PC-3 (cell line): ENCODE measurements at regions not wholly inside any gene's neighbourhood (a gene's known extent, or its start where the extent isn't known, plus 50 kb on each side); places are given as distances from the start of the nearest gene placed in this dataset.

Experiments used
- ATAC-seq: fragments of 200-7000 bp; cut with Tn5 transposase; 2 replicates; pipeline ENCODE4 v1.9.1; 2020; ENCODE audit warnings: mild to moderate bottlenecking, moderate library complexity
- BruUV-seq: library from RNA; stranded (reverse); fragments of 400-500 nt; replicated peaks from 2 replicates; lab custom pipeline; 2021; lab: Mats Ljungman, UMichigan
- CTCF ChIA-PET: fragments of 300-600 bp; sonication (Branson Sonifier 250); formaldehyde crosslinking; loops from one replicate; lab custom pipeline; 2022; ENCODE audit warnings: antibody characterized with exemption; lab: Charles Lee
- POLR2A ChIA-PET: fragments of 300-600 bp; sonication (Branson Sonifier 250); formaldehyde crosslinking; loops from one replicate; lab custom pipeline; 2022; ENCODE audit warnings: antibody characterized with exemption; ENCODE audit not compliant: unreplicated experiment; lab: Charles Lee
- DNase-seq: peaks from one replicate; pipeline ENCODE4 v3.0.0-alpha.2; 2015
- H2AFZ ChIP-seq: fragments of 300-600 bp; sonication (generic); 2 replicates; pipeline ENCODE4 v1.6.0; 2016; ENCODE audit warnings: antibody characterized with exemption, low read length
- H3F3A ChIP-seq: fragments of 300-600 bp; sonication (generic); one replicate; pipeline ENCODE4 v1.6.0; 2017; ENCODE audit warnings: antibody characterized with exemption, low read length, control low read depth, mild to moderate bottlenecking; ENCODE audit not compliant: unreplicated experiment
- H3K27ac ChIP-seq: fragments of 300-600 bp; sonication (generic); 2 replicates; pipeline ENCODE4 v1.5.1; 2016; ENCODE audit warnings: mild to moderate bottlenecking, low read length
- H3K27me3 ChIP-seq: fragments of 300-600 bp; sonication (generic); 2 replicates; pipeline ENCODE4 v1.6.1; 2016; ENCODE audit warnings: low read length, mixed read lengths
- H3K36me3 ChIP-seq: fragments of 300-600 bp; sonication (generic); 2 replicates; pipeline ENCODE4 v1.6.1; 2016; ENCODE audit warnings: low read depth, mixed run types, low read length, mixed read lengths
- H3K4me1 ChIP-seq: fragments of 300-600 bp; sonication (generic); 2 replicates; pipeline ENCODE4 v1.5.1; 2016; ENCODE audit warnings: low read length; ENCODE audit not compliant: insufficient read depth
- H3K4me2 ChIP-seq: fragments of 300-600 bp; sonication (generic); 2 replicates; pipeline ENCODE4 v1.6.0; 2016; ENCODE audit warnings: low read length
- H3K4me3 ChIP-seq: fragments of 300-600 bp; sonication (generic); 2 replicates; pipeline ENCODE4 v1.5.1; 2016; ENCODE audit warnings: mild to moderate bottlenecking, low read length, mixed read lengths
- H3K79me2 ChIP-seq: fragments of 300-600 bp; sonication (generic); 2 replicates; pipeline ENCODE4 v1.6.1; 2017; ENCODE audit warnings: low read length, mixed read lengths
- H3K9ac ChIP-seq: fragments of 300-600 bp; sonication (generic); 2 replicates; pipeline ENCODE4 v1.6.0; 2016; ENCODE audit warnings: mild to moderate bottlenecking, low read length
- H3K9me2 ChIP-seq: fragments of 300-600 bp; sonication (generic); replicated peaks from 2 replicates; pipeline ENCODE4 v1.6.1; 2016; ENCODE audit warnings: mixed run types, low read length, mixed read lengths
- H3K9me3 ChIP-seq: fragments of 300-600 bp; sonication (generic); 2 replicates; pipeline ENCODE4 v1.6.1; 2016; ENCODE audit warnings: low read length, mixed read lengths
- H4K20me1 ChIP-seq: fragments of 300-600 bp; sonication (generic); 2 replicates; pipeline ENCODE4 v1.6.1; 2016; ENCODE audit warnings: low read length, mixed read lengths
- EZH2 ChIP-seq: fragments of 300-600 bp; sonication (generic); IDR thresholded peaks from one replicate; pipeline ENCODE4 v1.6.1; 2017; ENCODE audit warnings: antibody characterized with exemption, mild to moderate bottlenecking, low read length; ENCODE audit not compliant: unreplicated experiment
- EZH2phosphoT487 ChIP-seq: fragments of 300-600 bp; sonication (generic); IDR thresholded peaks from 2 replicates; pipeline ENCODE4 v1.6.1; 2018; ENCODE audit warnings: mild to moderate bottlenecking, antibody characterized with exemption, low read length, borderline replicate concordance
- intact Hi-C: fragments of 100-400 bp; cut with micrococcal nuclease; formaldehyde crosslinking; loops from 2 replicates; pipeline ENCODE4 v1.9.0; 2023
- TF ChIP-seq, protein P1 (sequence below): fragments of 300-600 bp; sonication (generic); conservative IDR thresholded peaks from 2 replicates; pipeline ENCODE4 v1.5.1; 2017; ENCODE audit warnings: antibody characterized with exemption, low read depth, mild to moderate bottlenecking, low read length

DNA sequence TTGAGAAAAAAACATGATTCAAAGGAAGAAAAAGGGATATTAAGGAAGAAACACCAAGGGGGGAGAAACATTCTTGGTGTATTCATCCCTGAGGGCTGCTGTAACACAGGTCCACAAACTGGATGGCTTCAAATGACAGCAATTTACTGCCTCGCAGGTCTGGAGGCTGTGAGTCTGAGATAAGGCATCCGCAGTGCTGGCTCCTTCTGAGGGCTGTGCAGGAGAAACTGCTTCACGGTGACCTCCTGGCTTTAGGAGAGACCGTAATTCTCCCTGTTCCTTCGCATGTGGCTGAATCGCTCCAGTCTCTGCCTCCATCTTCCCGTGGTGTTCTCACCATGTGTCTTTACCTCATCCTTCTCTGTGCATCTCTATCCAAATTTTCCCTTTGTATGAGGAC, 490.7 kb downstream of the EIPR1 start:
- ChIA-PET CTCF (no interaction called here), POLR2A (no interaction called here)
- Histone ChIP-seq H4K20me1 (no peaks in the 10 kb centered on the region), H3K36me3 (no peaks in the 10 kb centered on the region), H3K27ac (no peak overlapping the region), H3K4me1 (no peaks in the 10 kb centered on the region), H3K9ac (no peak overlapping the region), H2AFZ (no peak overlapping the region), H3K79me2 (no peaks in the 10 kb centered on the region), H3K9me2 (no peaks in the 10 kb centered on the region), H3F3A (no peaks in the 10 kb centered on the region), H3K9me3 (no peaks in the 10 kb centered on the region), H3K4me2 (no peak overlapping the region), H3K27me3 (peaks cover 47% of the 10 kb centered on the region), H3K4me3 (no peak overlapping the region)
- intact Hi-C loops, result no loop called here
- TF ChIP-seq, protein P1, sequence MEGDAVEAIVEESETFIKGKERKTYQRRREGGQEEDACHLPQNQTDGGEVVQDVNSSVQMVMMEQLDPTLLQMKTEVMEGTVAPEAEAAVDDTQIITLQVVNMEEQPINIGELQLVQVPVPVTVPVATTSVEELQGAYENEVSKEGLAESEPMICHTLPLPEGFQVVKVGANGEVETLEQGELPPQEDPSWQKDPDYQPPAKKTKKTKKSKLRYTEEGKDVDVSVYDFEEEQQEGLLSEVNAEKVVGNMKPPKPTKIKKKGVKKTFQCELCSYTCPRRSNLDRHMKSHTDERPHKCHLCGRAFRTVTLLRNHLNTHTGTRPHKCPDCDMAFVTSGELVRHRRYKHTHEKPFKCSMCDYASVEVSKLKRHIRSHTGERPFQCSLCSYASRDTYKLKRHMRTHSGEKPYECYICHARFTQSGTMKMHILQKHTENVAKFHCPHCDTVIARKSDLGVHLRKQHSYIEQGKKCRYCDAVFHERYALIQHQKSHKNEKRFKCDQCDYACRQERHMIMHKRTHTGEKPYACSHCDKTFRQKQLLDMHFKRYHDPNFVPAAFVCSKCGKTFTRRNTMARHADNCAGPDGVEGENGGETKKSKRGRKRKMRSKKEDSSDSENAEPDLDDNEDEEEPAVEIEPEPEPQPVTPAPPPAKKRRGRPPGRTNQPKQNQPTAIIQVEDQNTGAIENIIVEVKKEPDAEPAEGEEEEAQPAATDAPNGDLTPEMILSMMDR, result no peak
- TF ChIP-seq EZH2, result no peak
- no peak for TF ChIP-seq EZH2phosphoT487
- no peak for DNase-seq
- no peak for ATAC-seq
- BruUV-seq, result no TSS peak

DNA sequence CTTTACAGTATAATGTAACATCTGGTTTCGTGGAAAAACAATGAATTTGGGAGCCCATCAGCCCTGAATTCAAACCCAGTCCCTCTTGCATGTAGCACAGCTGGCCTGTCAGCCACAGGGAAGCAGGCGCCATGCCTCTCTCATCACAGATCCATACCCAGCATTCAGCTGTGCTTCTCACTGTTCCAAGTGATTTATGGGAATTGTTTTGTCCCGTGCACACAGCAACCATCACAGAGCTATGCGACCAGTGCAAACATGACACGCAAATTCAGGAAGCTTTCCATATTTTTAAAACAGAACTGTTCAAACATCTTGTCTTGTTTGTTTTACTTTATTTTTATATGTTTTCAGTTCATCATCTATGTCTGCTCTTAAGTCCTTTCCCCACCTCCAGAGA, 496.1 kb downstream of the EIPR1 start:
- Histone ChIP-seq H3F3A (no peaks in the 10 kb centered on the region), H3K27ac (no peak overlapping the region), H3K4me1 (no peaks in the 10 kb centered on the region), H4K20me1 (no peaks in the 10 kb centered on the region), H3K79me2 (no peaks in the 10 kb centered on the region), H3K9me2 (no peaks in the 10 kb centered on the region), H3K36me3 (no peaks in the 10 kb centered on the region), H3K27me3 (peaks cover 37% of the 10 kb centered on the region), H3K9ac (no peak overlapping the region), H3K4me3 (no peak overlapping the region), H3K4me2 (no peak overlapping the region), H3K9me3 (no peaks in the 10 kb centered on the region), H2AFZ (no peak overlapping the region)
- TF ChIP-seq, protein P1, result no peak
- TF ChIP-seq EZH2phosphoT487 (no peak), EZH2 (no peak)
- DNase-seq (no peak), ATAC-seq (no peak)
- no TSS peak for BruUV-seq
- POLR2A ChIA-PET, result no interaction called here
- intact Hi-C loops, result no loop called here
- CTCF ChIA-PET, result no interaction called here

DNA sequence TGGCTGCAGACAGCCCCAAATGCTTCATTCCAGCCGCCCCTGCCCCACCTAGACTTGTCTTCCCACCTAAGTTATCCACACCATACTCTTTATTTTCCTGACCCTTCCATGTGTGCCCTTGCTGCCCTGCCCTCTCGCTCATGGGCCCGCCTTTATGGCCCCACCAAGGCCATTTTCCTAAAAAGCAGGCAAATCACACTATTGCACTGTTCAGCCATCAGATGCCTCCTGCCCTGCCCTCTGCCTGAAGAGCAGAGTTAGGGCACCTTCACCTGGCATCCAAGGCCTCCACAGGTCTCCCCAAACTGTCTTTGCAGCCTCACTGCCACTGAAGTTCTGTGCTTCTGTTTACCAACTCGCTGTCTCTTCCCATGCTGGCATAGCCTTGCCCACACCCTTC, 496.7 kb downstream of the EIPR1 start:
- no TSS peak for BruUV-seq
- ChIA-PET POLR2A (no interaction called here), CTCF (no interaction called here)
- H3K79me2 ChIP-seq, result no peaks in the 10 kb centered on the region
- H4K20me1 ChIP-seq, result no peaks in the 10 kb centered on the region
- DNase-seq (no peak), ATAC-seq (no peak)
- no peak overlapping the region for H3K9ac ChIP-seq
- no peak overlapping the region for H2AFZ ChIP-seq
- no peaks in the 10 kb centered on the region for H3K9me3 ChIP-seq
- no peak overlapping the region for H3K4me2 ChIP-seq
- no peaks in the 10 kb centered on the region for H3K9me2 ChIP-seq
- no peaks in the 10 kb centered on the region for H3K36me3 ChIP-seq
- no peaks in the 10 kb centered on the region for H3K4me1 ChIP-seq
- intact Hi-C loops, result no loop called here
- no peak for TF ChIP-seq EZH2
- TF ChIP-seq, protein P1, result no peak
- no peak for TF ChIP-seq EZH2phosphoT487
- no peak overlapping the region for H3K4me3 ChIP-seq
- peaks cover 37% of the 10 kb centered on the region for H3K27me3 ChIP-seq
- no peaks in the 10 kb centered on the region for H3F3A ChIP-seq
- H3K27ac ChIP-seq, result no peak overlapping the region
